GM11168 (cell line): ENCODE measurements at regions not wholly inside any gene's neighbourhood (a gene's known extent, or its start where the extent isn't known, plus 50 kb on each side); places are given as distances from the start of the nearest gene placed in this dataset.

ENCODE experiments used
- in situ Hi-C: fragments of 300-500 bp; cut with MboI; formaldehyde crosslinking; loops from one replicate; pipeline ENCODE4 v1.12.0; 2022; ENCODE audit warnings: low sequenced_read_pairs; ENCODE audit not compliant: unreplicated experiment

- in situ Hi-C loops = no loop called here
Measured at GRCh38 chr6:137357263-137357947, 136.8 kb downstream of the OLIG3 start.

GRCh38 chr6:137353842-137354397 is 134.7 kb upstream of the IFNGR1 start:
- in situ Hi-C loops = no loop called here

- in situ Hi-C loops = no loop called here
Measured at GRCh38 chr6:137353346-137353745, 134.2 kb upstream of the IFNGR1 start.

GRCh38 chr6:137352859-137353258 is 133.7 kb upstream of the IFNGR1 start:
- in situ Hi-C loops = no loop called here

GRCh38 chr6:137351890-137352289 is 132.7 kb upstream of the IFNGR1 start:
- in situ Hi-C loops = no loop called here

GRCh38 chr6:137350857-137351256 is 131.7 kb upstream of the IFNGR1 start:
- in situ Hi-C loops = no loop called here

- in situ Hi-C loops = loop anchor here (25.0 kb wide), 1 partner anchor 287 kb away; no protein-coding TSS in a partner anchor
Measured at GRCh38 chr6:137349856-137350830, 131.0 kb upstream of the IFNGR1 start.

- in situ Hi-C loops = loop anchor here (25.0 kb wide), 1 partner anchor 289 kb away; no protein-coding TSS in a partner anchor
Measured at GRCh38 chr6:137348777-137349176, 129.6 kb upstream of the IFNGR1 start.

GRCh38 chr6:137343241-137343640 is 124.1 kb upstream of the IFNGR1 start:
- in situ Hi-C loops = loop anchor here (25.0 kb wide), 1 partner anchor 294 kb away; no protein-coding TSS in a partner anchor

- in situ Hi-C loops = loop anchor here (25.0 kb wide), 1 partner anchor 295 kb away; no protein-coding TSS in a partner anchor
Measured at GRCh38 chr6:137342607-137343190, 123.5 kb upstream of the IFNGR1 start.

GRCh38 chr6:137341681-137342195 is 122.6 kb upstream of the IFNGR1 start:
- in situ Hi-C loops = loop anchor here (25.0 kb wide), 1 partner anchor 296 kb away; no protein-coding TSS in a partner anchor

- in situ Hi-C loops = loop anchor here (25.0 kb wide), 1 partner anchor 297 kb away; no protein-coding TSS in a partner anchor
Measured at GRCh38 chr6:137339929-137340559, 120.9 kb upstream of the IFNGR1 start.

GRCh38 chr6:137334884-137335283 is 115.7 kb upstream of the IFNGR1 start:
- in situ Hi-C loops = loop anchor here (25.0 kb wide), 1 partner anchor 302 kb away; no protein-coding TSS in a partner anchor

GRCh38 chr6:137334094-137334493 is 114.9 kb upstream of the IFNGR1 start:
- in situ Hi-C loops = loop anchor here (25.0 kb wide), 1 partner anchor 303 kb away; no protein-coding TSS in a partner anchor

GRCh38 chr6:137332637-137333280 is 113.6 kb upstream of the IFNGR1 start:
- in situ Hi-C loops = loop anchor here (25.0 kb wide), 1 partner anchor 305 kb away; no protein-coding TSS in a partner anchor

- in situ Hi-C loops = no loop called here
Measured at GRCh38 chr6:137323860-137324259, 104.7 kb upstream of the IFNGR1 start.

GRCh38 chr6:137320271-137320670 is 101.1 kb upstream of the IFNGR1 start:
- in situ Hi-C loops = no loop called here

GRCh38 chr6:137316626-137317025 is 97.4 kb upstream of the IFNGR1 start:
- in situ Hi-C loops = no loop called here

- in situ Hi-C loops = no loop called here
Measured at GRCh38 chr6:137315081-137315480, 95.9 kb upstream of the IFNGR1 start.
